GM23248 (cell line): ENCODE measurements at regions not wholly inside any gene's neighbourhood (a gene's known extent, or its start where the extent isn't known, plus 50 kb on each side); places are given as distances from the start of the nearest gene placed in this dataset.

ENCODE experiments used
- EZH2 ChIP-seq: fragments of 200-600 bp; sonication (generic); IDR thresholded peaks from 2 replicates; pipeline ENCODE4 v1.6.1; 2018; ENCODE audit warnings: antibody characterized with exemption, mild to moderate bottlenecking; ENCODE audit not compliant: insufficient read depth, poor library complexity, severe bottlenecking
- EZH2phosphoT487 ChIP-seq: fragments of 200-600 bp; sonication (generic); IDR thresholded peaks from 2 replicates; pipeline ENCODE4 v1.6.1; 2018; ENCODE audit warnings: antibody characterized with exemption, moderate library complexity, mild to moderate bottlenecking, low read depth; ENCODE audit not compliant: insufficient read depth

- TF ChIP-seq EZH2, result no peak
- no peak for TF ChIP-seq EZH2phosphoT487
Observed at GRCh38 chrX:35406386-35406785, 391.8 kb upstream of the MAGEB16 start.
